GM18868 (cell line): ENCODE measurements at regions not wholly inside any gene's neighbourhood (a gene's known extent, or its start where the extent isn't known, plus 50 kb on each side); places are given as distances from the start of the nearest gene placed in this dataset.
A peak's percentile ranks its signal among the peaks of the same experiment; 100 is the strongest.
"Not testable (repeated sequence)": the region's sequence is repeated elsewhere in the genome, so short reads cannot be mapped to it uniquely, and the experiment has no call there.

Experiments
- ATAC-seq: cut with Tn5 transposase; IDR thresholded peaks from one replicate; pipeline ENCODE4 v1.9.1; 2021; ENCODE audit warnings: mild to moderate bottlenecking, moderate library complexity; ENCODE audit not compliant: unreplicated experiment

DNA sequence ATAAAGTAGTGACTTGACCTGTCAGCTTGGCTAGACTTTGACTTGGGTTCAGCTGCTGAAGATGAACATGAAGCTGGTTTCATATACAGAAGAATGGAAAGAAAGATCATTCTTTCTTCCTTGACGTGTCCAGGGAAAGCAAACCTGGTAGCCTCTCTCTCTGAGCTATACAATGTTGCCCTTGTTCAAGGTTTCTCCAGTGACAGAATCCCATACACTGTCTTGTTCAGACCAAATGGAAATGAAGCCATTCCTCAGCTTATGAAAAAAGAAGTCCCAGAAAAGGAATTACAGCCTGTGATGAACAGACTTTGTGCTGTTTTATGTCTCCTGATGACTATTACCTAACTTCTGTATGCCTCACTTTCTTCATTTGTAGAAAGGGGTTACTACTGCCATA lies 349.8 kb upstream of the KLF4 start:
- ATAC-seq, result no peak

DNA sequence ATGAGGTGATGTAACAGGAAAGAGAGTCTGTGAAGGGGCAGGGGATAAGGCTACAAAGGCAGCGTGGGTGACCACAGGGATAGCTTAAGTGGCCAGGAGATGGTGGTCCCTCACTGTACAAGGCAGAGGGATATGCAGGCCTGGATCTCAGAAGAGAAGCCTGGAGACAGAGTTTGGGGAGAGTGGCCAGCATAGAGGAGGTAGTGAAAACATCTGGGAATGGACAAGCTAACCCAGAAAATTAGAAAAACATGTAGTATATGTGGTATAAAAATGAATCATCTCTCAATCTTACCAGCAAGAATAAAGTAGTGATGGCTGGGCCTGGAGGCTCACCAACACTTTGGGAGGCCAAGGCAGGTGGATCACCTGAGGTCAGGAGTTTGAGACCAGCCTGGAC lies 349.2 kb upstream of the KLF4 start:
- no peak for ATAC-seq

DNA sequence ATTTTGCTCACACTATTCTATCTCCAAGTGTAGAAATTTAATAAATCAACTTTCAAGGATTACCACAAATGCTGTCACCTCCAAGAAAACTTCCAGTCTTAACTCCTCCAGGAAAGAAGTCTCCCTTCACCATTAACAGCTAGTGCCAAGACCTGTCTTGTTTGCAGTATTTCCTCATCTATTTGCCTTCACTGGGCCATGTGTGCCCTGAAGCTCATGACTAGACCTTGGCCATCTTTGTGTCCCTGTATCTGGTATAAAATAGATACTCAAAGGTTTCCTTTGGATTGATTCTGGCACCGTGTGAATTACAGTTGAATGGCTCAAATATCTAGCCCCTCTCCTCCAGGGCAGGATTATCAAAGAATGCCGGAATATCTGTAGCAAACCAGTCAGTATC lies 346.7 kb upstream of the KLF4 start:
- no peak for ATAC-seq

DNA sequence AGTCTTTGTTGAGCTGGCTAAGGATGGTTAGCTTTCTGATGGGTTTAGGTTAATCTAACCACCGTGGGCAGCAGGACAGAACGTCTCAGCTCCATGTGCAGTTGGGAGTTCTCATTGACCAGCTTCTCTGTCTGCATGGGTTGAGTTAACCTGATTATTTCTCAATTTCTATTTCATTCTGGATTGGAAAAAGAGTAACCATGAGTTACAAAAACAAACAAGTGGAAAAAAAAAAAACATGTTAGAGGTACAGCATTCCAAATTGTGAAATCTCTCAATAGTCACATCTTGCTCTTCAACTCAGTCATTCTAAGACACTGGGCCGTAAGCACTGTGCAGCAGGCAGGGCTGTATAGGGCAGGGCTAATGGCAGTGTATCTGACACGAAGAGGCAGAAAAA lies 343.7 kb upstream of the KLF4 start:
- ATAC-seq, result no peak

DNA sequence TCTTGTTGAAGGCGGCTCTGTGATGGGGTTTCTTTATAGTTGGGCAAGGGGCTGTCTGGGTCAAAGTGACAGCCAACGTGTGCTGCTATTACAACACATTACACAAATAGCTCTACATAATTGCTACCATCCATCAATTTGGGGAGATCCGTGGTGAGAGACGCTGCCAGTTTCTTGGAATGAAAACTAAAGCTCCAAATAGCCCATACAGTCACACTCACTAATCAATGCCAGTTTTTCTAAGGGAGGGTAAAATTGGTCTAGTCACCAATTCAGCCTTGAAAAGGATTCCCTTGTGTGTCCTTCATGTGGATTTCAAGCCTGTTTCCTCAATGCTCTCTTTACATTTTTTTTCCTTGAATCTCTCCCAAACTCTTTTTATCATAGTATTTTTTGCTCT lies 343.3 kb upstream of the KLF4 start:
- ATAC-seq, result no peak

DNA sequence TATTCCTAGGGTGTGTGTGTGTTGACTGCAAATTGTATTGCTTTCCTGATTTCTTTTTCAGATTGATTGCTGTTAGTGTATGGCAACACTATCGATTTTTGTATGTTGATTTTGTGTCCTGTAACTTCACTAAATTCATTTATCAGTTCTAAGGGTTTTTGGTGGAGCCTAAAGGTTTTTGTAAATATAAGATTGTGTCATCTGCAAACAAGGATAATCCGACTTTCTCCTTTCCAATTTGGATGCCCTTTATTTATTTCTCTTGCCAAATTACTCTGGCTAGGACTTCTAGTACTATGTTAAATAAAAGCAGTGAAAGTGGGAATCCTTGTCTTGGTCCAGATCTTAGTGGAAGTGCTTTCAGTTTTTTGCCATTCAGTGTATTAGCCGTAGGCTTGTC lies 340.9 kb upstream of the KLF4 start:
- no peak for ATAC-seq

DNA sequence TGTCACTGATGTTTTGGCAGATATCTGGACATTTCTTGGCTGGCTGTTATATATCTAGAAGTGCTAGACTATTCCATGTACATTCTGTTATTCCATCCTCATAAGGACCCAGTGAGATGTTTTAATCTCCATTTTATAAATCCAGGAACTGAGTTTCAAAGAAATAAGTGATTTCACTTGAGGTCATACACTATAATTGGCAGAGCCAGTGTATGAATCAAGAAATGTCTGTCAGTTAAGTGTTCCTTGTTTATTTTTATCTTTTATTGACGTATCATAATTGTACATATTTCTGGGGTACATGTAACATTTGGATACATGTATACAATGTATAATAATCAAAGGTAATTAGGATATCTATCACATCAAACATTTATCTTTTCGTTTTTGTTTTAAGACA lies 338.3 kb upstream of the KLF4 start:
- ATAC-seq, result no peak

DNA sequence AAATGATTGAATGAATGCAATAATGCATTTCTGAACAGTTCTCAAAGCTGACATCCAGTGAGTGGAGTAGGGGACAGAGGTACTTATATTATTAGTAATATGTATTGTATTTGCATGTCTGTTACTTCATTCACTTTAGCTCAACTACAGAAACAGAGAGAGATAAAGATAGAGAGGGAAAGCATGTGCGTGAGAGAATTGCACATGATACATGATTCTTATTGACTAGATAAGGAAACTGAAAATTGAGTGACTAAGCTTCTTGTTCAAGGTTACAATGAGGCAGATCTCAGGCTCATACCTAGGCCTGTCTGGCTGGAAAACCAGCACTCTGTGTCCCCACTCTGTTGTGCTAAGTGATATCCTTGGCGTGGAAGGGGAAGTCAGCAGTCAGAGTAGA lies 337.7 kb upstream of the KLF4 start:
- ATAC-seq, result peak; percentile 97

DNA sequence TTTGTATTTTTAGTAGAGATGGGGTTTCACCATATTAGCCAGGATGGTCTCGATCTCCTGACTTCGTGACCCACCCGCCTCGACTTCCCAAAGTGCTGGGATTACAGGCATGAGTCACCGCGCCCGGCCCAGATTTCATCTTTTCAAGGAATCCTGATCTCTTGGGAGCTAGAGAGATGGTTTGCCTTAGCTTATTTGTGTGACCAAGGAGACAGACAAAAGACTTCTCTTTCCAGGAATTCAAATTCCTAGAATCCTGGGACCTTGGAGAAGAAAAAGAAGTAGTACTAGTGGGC lies 337.1 kb upstream of the KLF4 start:
- ATAC-seq, result not testable (repeated sequence)

DNA sequence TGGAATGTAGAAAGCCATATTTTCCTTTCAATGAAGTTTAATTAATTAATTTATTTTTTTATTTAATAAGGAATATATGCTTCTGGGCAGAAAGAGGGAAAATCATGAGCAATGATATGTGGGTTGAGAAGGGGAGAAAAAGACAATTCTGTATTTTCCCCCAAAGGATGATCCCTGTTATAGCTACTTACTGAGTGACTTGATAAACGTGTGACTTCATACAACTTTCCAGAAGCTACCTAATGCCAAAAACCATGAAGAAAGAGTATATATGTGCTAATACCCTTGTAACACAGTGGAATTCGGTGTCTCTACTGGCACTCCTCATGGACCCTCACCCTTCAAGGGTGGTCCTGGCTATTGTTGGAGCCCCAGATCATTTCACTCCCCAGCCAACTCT lies 335.0 kb upstream of the KLF4 start:
- ATAC-seq, result no peak

DNA sequence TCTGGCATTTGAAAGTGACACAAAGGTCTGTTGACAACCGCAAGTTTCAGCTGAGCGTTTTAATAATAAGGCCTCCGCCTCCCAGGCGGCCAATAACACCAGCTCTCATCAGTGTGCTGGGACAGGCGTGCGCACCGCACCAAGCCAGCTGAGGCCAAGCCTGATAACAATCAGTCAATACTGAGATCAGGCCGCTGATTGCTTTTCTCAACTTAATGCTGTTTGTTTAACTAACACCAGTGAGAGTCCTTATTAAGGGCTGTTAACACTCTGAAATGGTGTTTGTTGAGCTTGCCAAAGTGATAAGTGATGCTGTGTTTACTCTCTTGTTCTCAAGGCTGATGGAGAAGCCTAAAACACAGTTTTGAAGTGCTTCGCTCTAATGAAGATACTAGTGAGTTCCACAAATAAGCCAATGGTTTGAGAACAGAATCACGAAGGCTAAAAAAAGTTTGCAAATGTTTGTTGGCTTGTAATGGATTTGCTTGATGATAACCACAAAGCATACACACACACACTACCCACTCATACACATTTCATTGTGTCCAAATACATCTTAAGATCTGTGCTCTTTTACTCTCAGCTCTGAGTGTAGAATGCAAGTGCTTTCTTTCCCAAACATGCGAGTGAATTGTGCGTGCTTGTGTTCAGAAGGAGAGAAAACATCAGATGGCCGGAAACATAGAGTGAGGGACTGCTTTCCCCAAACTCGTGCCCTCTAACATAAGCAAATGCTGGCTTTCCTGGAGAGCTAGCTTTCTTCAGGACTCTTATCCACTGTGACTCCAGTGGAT lies 330.4 kb upstream of the KLF4 start:
- no peak for ATAC-seq

DNA sequence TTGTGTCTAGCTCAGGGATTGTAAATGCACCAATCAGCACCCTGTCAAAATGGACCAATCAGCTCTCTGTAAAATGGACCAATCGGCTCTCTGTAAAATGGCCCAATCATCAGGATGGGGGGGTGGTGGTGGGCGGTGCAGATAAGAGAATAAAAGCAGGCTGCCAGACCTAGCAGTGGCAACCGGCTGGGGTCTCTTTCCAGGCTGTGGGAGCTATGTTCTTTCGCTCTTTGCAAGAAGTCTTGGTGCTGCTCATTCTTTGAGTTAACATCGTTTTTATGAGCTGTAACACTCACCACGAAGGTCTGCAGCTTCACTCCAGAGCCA lies 328.9 kb upstream of the KLF4 start:
- ATAC-seq, result not testable (repeated sequence)

DNA sequence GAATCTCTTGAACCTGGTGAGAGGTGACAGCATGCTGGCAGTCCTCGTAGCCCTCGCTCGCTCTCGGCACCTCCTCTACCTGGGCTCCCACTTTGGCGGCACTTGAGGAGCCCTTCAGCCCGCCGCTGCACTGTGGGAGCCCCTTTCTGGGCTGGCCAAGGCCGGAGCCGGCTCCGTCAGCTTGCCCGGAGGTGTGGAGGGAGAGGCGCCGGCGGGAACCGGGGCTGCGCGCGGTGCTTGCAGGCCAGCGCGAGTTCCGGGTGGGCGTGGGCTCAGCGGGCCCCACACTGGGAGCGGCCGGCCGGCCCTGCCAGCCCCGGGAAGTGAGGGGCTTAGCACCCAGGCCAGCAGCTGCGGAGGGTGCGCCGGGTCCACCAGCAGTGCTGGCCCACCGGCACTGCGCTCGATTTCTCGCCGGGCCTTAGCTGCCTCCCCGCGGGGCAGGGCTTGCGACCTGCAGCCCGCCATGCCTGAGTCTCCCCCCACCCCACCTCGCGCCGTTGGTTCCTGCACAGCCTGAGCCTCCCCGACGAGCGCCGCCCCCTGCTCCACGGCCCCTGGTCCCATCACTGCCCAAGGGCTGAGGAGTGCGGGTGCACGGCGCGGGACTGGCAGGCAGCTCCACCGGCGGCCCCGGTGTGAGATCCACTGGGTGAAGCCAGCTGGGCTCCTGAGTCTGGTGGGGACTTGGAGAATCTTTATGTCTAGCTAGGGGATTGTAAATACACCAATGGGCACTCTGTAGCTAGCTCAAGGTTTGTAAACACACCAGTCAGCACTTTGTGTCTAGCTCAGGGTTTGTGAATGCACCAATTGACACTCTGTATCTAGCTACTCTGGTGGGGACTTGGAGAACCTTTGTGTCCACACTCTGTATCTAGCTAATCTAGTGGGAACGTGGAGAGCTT lies 328.3 kb upstream of the KLF4 start:
- ATAC-seq, result not testable (repeated sequence)

DNA sequence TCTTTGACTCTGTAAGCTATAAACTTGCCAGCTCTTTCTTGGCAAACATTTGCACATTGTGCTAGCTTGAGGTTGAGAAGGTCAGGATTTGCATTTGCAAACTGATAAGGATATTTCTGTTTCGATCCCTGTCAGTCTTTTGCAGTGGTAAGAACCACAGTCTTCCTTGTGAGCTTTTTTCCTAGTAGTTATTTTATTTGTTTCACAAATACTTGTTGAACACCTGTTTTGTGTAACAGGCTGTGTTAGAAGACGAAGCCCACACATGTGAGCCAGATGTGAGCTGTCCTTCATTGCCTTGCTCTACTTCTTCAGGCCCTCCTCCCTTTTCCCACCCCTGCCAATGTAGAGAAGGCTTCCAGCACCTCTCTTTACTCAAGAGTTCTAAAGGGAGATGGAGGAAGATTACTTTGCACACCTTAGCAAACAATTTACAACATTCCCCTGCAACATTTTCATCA lies 327.0 kb upstream of the KLF4 start:
- peak; percentile 80 for ATAC-seq

DNA sequence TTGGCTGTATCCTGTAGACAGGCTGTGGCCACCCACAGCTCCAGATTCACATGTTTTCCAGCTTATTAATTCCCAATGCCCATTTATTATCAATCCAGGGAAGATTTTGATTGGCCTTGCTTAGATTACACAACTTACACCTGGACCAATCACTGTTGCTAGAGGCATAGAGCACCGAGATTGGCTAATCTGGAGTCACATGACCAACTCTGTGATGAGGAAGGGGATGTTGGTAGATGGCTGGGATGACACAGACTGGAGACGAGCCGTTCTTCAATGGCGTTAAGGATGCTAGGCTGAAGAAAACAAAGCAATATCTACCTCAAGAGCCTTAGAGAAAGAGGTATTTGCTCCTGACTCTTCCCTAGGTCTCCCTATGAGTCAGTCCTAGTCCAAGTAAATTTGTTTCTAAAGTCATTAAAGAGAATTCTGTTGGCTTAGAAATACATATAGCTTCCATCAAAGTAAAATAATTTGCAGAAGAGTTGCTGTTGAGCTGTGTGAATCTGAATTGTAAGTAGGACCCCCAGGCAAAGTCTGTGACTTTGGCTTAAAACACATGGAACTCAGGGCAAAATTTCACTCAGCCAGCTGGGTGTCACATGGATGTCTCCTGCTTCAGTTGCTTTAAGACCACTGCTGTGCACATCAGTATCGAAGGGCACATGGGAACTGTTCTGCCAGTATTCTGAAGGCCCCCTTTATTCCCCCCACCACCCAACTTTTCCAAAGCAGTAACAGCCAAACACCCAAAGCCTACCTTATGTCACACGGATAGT lies 326.4 kb upstream of the KLF4 start:
- peak; percentile 36 for ATAC-seq

DNA sequence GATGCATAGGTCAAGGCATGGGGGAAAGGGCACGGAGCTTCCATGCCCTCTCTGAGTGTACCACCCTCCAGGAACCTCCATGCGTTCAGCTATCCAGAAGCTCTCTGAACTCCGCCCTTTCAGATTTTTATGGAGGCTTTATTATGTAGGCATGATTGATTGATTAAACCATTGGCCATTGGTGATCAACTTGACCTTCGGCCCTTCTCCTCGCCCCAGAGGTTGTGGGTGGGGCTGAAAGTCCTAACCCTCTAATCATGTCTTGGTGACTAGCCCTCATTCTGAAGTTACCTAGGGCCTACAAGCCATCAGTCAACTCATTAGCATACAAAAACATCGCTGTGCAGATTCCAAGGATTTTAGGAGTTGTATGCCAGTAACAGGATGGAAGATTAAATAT lies 323.7 kb upstream of the KLF4 start:
- ATAC-seq, result no peak

DNA sequence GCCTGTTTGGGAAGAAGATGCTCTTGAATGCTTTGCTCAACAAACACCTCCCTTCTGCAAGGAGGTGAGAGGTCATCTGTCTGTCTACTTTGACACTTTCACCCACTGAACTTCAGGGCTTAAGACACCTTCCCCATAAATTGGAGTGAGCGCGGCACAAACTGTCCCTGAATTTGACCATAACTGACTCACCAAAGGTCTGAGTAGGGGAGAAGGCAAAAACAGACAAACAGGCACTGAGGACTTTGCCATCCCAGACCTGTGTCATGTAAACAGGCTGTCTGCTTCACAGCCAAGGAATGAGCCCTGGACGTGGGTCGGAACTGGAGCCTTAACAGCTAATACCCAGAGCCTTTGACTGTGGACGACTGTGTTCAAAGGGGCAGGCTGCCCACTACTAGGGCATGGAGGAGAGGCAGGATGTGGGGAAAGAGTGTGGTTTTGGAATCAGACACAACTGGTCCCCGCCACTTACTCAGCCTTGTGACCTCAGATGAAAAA lies 320.9 kb upstream of the KLF4 start:
- ATAC-seq, result no peak

DNA sequence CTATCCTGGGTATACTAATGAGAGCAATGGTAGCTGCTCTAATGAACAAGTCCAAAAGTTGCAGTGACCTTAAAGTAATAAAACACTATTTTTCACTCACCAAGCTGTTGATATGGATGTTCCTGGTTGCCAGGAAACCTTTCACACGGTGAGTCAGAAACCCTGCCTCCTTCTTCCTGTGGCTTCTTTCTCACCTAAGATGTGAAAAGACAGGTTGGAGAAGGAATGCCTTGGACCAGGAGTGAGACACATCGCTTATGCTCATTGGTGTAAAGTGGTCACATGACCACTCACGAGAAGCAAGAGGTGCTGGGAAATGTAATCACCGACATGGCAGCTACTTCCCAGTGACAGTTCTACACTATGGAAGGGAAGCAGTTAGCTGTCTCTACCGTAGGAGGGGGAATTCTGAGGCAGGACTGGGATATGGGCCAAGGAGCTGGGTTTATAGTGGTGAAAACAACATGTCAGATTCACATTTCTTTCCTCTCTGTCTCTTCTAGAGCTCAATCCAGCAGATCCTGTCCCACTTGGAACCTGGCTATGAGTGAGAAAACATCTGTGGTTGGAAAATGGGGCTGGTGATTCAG lies 320.4 kb upstream of the KLF4 start:
- no peak for ATAC-seq

DNA sequence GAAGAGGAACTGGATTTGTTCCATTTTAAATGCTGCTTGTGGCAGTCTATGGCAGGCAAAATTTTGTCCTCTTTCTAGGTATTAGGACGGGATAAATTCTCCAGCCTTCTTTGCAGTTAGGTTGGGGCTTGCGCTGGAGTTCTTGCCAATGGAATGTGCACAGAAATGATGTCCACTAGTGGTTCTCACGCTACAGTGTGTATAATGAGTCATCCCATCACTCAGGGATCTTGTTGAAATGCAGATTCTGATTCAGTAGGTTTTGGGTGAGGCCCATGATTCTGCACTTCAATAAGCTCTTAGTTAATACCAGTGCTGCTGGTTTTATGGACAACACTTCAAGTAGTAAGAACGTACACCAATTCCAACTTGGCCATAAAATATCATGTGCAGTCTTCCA lies 317.6 kb upstream of the KLF4 start:
- ATAC-seq, result no peak

DNA sequence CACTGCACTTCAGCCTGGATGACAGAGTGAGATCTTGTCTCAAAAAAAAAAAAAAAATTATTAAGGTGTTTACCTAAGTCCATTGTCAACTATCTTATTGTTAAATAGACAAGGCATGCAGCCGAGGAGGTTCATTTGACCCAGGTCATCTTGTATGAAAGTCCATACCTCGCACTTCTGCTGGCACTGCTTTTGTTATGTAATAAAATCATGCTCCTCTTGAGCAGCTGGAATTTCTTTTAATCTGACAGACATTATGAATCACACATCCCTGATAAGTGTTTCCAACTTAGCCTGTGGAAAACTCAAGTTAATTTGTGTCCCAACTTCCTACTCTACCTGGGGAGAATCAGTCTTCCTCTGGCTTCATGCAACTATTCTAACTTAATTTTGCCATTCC lies 315.6 kb upstream of the KLF4 start:
- no peak for ATAC-seq

DNA sequence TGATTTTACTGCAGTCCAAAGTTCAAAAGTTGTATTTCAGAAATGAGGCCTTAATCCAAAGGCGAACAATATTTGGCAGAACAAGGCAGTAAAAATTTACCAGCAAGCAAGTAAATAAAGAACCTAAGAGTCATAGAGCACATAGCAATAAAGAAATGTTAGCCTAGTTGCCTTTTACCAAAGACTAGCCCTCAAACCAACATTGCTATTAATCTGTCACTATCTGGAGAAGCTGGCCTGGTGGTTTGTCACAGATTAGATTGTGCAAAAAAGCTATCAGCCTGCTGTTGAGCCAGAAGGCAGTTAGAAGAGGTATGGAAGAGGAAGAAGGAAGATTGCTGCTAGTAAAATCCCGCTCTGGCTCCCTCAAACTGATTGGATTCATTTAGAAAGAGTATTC lies 304.7 kb upstream of the KLF4 start:
- no peak for ATAC-seq
